GM23338 (cell line): ENCODE measurements at regions not wholly inside any gene's neighbourhood (a gene's known extent, or its start where the extent isn't known, plus 50 kb on each side); places are given as distances from the start of the nearest gene placed in this dataset.

ENCODE experiments used
- CREB1 ChIP-seq: fragments of 250-450 bp; sonication (Bioruptor Pico); IDR thresholded peaks from 2 replicates; pipeline ENCODE4 v1.5.0; 2020; ENCODE audit warnings: low read depth, mild to moderate bottlenecking, moderate library complexity
- CTCF ChIP-seq, 2 experiments: fragments of 200-600 bp in 1 of 2; sonication (generic) in 1 of 2; conservative IDR thresholded peaks; 2 replicates each; pipeline versions ENCODE4 v1.5.1 to v1.6.1; 2016 to 2017; ENCODE audit warnings: antibody characterized with exemption in 2 of 2, low read depth in 2 of 2, mild to moderate bottlenecking in 2 of 2, moderate library complexity in 1 of 2
- EZH2 ChIP-seq: fragments of 200-600 bp; sonication (generic); IDR thresholded peaks from one replicate; pipeline ENCODE4 v1.8.0; 2017; ENCODE audit warnings: antibody characterized with exemption, mild to moderate bottlenecking, low read depth; ENCODE audit not compliant: unreplicated experiment
- EZH2phosphoT487 ChIP-seq: fragments of 200-600 bp; sonication (generic); IDR thresholded peaks from one replicate; pipeline ENCODE4 v1.8.1; 2018; ENCODE audit warnings: antibody characterized with exemption; ENCODE audit not compliant: unreplicated experiment
- JUNB ChIP-seq: IDR thresholded peaks from one replicate; pipeline ENCODE4 v1.6.1; 2016; ENCODE audit warnings: antibody characterized with exemption; ENCODE audit not compliant: unreplicated experiment
- NANOG ChIP-seq: IDR thresholded peaks from 2 replicates; pipeline ENCODE4 v1.6.1; 2016; ENCODE audit warnings: antibody characterized with exemption, borderline replicate concordance
- POLR2AphosphoS5 ChIP-seq: IDR thresholded peaks from 2 replicates; pipeline ENCODE4 v1.6.1; 2016; ENCODE audit warnings: antibody characterized with exemption, low read depth
- STAT1 ChIP-seq: IDR thresholded peaks from one replicate; pipeline ENCODE4 v1.6.1; 2016; ENCODE audit warnings: antibody characterized with exemption; ENCODE audit not compliant: unreplicated experiment
- ZNF114 ChIP-seq: fragments of 250-450 bp; sonication (Bioruptor Pico); IDR thresholded peaks from 2 replicates; pipeline ENCODE4 v1.5.0; 2020; ENCODE audit warnings: mild to moderate bottlenecking, moderate library complexity
- ZNF331 ChIP-seq: fragments of 250-450 bp; sonication (Bioruptor Pico); IDR thresholded peaks from 2 replicates; pipeline ENCODE4 v1.5.0; 2020; ENCODE audit warnings: low read depth, mild to moderate bottlenecking, moderate library complexity
- TF ChIP-seq, protein P1 (sequence below): fragments of 250-450 bp; sonication (Bioruptor Pico); IDR thresholded peaks from 2 replicates; pipeline ENCODE4 v1.5.0; 2020; ENCODE audit warnings: mild to moderate bottlenecking, moderate library complexity
- TF ChIP-seq, protein P2 (sequence below): IDR thresholded peaks from one replicate; pipeline ENCODE4 v1.6.1; 2018; ENCODE audit warnings: antibody characterized with exemption; ENCODE audit not compliant: unreplicated experiment
- TF ChIP-seq, protein P3 (sequence below): IDR thresholded peaks from 2 replicates; pipeline ENCODE4 v1.6.1; 2016; ENCODE audit warnings: antibody characterized with exemption

GRCh38 chr9:18143073-18143745 lies 330.7 kb upstream of the ADAMTSL1 start:
- TF ChIP-seq, protein P1, sequence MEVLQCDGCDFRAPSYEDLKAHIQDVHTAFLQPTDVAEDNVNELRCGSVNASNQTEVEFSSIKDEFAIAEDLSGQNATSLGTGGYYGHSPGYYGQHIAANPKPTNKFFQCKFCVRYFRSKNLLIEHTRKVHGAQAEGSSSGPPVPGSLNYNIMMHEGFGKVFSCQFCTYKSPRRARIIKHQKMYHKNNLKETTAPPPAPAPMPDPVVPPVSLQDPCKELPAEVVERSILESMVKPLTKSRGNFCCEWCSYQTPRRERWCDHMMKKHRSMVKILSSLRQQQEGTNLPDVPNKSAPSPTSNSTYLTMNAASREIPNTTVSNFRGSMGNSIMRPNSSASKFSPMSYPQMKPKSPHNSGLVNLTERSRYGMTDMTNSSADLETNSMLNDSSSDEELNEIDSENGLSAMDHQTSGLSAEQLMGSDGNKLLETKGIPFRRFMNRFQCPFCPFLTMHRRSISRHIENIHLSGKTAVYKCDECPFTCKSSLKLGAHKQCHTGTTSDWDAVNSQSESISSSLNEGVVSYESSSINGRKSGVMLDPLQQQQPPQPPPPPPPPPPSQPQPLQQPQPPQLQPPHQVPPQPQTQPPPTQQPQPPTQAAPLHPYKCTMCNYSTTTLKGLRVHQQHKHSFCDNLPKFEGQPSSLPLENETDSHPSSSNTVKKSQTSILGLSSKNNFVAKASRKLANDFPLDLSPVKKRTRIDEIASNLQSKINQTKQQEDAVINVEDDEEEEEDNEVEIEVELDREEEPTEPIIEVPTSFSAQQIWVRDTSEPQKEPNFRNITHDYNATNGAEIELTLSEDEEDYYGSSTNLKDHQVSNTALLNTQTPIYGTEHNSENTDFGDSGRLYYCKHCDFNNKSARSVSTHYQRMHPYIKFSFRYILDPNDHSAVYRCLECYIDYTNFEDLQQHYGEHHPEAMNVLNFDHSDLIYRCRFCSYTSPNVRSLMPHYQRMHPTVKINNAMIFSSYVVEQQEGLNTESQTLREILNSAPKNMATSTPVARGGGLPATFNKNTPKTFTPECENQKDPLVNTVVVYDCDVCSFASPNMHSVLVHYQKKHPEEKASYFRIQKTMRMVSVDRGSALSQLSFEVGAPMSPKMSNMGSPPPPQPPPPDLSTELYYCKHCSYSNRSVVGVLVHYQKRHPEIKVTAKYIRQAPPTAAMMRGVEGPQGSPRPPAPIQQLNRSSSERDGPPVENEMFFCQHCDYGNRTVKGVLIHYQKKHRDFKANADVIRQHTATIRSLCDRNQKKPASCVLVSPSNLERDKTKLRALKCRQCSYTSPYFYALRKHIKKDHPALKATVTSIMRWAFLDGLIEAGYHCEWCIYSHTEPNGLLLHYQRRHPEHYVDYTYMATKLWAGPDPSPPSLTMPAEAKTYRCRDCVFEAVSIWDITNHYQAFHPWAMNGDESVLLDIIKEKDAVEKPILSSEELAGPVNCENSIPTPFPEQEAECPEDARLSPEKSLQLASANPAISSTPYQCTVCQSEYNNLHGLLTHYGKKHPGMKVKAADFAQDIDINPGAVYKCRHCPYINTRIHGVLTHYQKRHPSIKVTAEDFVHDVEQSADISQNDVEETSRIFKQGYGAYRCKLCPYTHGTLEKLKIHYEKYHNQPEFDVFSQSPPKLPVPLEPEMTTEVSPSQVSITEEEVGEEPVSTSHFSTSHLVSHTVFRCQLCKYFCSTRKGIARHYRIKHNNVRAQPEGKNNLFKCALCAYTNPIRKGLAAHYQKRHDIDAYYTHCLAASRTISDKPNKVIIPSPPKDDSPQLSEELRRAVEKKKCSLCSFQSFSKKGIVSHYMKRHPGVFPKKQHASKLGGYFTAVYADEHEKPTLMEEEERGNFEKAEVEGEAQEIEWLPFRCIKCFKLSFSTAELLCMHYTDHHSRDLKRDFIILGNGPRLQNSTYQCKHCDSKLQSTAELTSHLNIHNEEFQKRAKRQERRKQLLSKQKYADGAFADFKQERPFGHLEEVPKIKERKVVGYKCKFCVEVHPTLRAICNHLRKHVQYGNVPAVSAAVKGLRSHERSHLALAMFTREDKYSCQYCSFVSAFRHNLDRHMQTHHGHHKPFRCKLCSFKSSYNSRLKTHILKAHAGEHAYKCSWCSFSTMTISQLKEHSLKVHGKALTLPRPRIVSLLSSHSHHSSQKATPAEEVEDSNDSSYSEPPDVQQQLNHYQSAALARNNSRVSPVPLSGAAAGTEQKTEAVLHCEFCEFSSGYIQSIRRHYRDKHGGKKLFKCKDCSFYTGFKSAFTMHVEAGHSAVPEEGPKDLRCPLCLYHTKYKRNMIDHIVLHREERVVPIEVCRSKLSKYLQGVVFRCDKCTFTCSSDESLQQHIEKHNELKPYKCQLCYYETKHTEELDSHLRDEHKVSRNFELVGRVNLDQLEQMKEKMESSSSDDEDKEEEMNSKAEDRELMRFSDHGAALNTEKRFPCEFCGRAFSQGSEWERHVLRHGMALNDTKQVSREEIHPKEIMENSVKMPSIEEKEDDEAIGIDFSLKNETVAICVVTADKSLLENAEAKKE = no peak
- TF ChIP-seq CTCF (conservative IDR thresholded peaks at IDR 0.05; ENCODE audit: low read depth in 2 of 2) (peak; percentile 43 to 65), EZH2 (no peak), POLR2AphosphoS5 (no peak), CREB1 (no peak), JUNB (no peak), STAT1 (no peak), EZH2phosphoT487 (no peak), ZNF331 (no peak), ZNF114 (CRISPR knock-in tag) (no peak), NANOG (no peak)
- TF ChIP-seq, protein P2, sequence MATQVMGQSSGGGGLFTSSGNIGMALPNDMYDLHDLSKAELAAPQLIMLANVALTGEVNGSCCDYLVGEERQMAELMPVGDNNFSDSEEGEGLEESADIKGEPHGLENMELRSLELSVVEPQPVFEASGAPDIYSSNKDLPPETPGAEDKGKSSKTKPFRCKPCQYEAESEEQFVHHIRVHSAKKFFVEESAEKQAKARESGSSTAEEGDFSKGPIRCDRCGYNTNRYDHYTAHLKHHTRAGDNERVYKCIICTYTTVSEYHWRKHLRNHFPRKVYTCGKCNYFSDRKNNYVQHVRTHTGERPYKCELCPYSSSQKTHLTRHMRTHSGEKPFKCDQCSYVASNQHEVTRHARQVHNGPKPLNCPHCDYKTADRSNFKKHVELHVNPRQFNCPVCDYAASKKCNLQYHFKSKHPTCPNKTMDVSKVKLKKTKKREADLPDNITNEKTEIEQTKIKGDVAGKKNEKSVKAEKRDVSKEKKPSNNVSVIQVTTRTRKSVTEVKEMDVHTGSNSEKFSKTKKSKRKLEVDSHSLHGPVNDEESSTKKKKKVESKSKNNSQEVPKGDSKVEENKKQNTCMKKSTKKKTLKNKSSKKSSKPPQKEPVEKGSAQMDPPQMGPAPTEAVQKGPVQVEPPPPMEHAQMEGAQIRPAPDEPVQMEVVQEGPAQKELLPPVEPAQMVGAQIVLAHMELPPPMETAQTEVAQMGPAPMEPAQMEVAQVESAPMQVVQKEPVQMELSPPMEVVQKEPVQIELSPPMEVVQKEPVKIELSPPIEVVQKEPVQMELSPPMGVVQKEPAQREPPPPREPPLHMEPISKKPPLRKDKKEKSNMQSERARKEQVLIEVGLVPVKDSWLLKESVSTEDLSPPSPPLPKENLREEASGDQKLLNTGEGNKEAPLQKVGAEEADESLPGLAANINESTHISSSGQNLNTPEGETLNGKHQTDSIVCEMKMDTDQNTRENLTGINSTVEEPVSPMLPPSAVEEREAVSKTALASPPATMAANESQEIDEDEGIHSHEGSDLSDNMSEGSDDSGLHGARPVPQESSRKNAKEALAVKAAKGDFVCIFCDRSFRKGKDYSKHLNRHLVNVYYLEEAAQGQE = no peak
- TF ChIP-seq, protein P3, sequence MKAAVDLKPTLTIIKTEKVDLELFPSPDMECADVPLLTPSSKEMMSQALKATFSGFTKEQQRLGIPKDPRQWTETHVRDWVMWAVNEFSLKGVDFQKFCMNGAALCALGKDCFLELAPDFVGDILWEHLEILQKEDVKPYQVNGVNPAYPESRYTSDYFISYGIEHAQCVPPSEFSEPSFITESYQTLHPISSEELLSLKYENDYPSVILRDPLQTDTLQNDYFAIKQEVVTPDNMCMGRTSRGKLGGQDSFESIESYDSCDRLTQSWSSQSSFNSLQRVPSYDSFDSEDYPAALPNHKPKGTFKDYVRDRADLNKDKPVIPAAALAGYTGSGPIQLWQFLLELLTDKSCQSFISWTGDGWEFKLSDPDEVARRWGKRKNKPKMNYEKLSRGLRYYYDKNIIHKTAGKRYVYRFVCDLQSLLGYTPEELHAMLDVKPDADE = no peak
